Brain microvascular endothelial cell (primary cell): ENCODE measurements at regions not wholly inside any gene's neighbourhood (a gene's known extent, or its start where the extent isn't known, plus 50 kb on each side); places are given as distances from the start of the nearest gene placed in this dataset.
"Not testable (repeated sequence)": the region's sequence is repeated elsewhere in the genome, so short reads cannot be mapped to it uniquely, and the experiment has no call there.

Source experiments
- DNase-seq: peaks from one replicate; pipeline ENCODE4 v3.0.0-alpha.2; 2020
- H3K27ac ChIP-seq: fragments of 250-450 bp; sonication (Bioruptor Pico); 2 replicates; pipeline ENCODE4 v1.5.1; 2020; ENCODE audit warnings: mild to moderate bottlenecking, moderate library complexity
- H3K27me3 ChIP-seq: fragments of 250-450 bp; sonication (Bioruptor Pico); replicated peaks from 2 replicates; pipeline ENCODE4 v1.5.1; 2020; ENCODE audit warnings: mild to moderate bottlenecking
- H3K36me3 ChIP-seq: fragments of 250-450 bp; sonication (Bioruptor Pico); replicated peaks from 2 replicates; pipeline ENCODE4 v1.5.1; 2020; ENCODE audit warnings: mild to moderate bottlenecking
- H3K4me3 ChIP-seq: 2 replicates; pipeline ENCODE4 v1.5.1; 2011; ENCODE audit warnings: low read depth, mild to moderate bottlenecking, control low read depth, low read length, moderate library complexity
- in situ Hi-C: cut with HindIII; loops from 2 replicates; pipeline ENCODE4 v1.10.0; 2017; ENCODE audit warnings: low sequenced_read_pairs, low pct_ligation_motif_present
- TF ChIP-seq, protein P1 (sequence below): IDR thresholded peaks from 2 replicates; pipeline ENCODE4 v1.5.1; 2011; ENCODE audit warnings: low read depth, mild to moderate bottlenecking, moderate library complexity, low read length, control low read depth, inconsistent platforms; ENCODE audit errors: missing control alignments

DNA sequence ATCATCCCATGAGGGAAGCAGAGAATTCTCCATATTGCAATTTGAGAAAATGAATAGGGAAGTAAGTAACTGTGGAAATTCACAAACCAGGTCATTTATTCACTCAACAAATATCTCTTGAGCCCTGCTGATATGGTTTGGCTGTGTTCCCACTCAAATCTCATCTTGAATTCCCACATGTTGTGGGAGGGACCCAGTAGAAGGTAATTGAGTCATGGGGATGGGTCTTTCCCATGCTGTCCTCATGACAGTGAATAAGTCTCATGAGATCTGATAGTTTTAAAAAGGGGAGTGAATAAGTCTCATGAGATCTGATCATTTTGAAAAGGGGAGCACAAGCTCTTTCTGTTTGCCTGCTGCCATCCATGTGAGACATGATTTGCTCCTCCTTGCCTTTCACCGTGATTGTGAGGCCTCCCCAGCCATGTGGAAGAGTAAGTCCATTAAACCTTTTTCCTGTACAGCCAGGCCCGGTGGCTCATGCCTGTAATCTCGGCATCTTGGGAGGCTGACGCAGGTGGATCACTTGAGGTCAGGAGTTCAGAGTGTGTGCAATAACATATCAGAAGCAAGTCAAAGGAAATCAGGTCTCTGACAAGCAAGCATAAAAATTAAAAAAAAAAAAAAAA is 193.2 kb downstream of the NDUFA10 start:
- TF ChIP-seq, protein P1, sequence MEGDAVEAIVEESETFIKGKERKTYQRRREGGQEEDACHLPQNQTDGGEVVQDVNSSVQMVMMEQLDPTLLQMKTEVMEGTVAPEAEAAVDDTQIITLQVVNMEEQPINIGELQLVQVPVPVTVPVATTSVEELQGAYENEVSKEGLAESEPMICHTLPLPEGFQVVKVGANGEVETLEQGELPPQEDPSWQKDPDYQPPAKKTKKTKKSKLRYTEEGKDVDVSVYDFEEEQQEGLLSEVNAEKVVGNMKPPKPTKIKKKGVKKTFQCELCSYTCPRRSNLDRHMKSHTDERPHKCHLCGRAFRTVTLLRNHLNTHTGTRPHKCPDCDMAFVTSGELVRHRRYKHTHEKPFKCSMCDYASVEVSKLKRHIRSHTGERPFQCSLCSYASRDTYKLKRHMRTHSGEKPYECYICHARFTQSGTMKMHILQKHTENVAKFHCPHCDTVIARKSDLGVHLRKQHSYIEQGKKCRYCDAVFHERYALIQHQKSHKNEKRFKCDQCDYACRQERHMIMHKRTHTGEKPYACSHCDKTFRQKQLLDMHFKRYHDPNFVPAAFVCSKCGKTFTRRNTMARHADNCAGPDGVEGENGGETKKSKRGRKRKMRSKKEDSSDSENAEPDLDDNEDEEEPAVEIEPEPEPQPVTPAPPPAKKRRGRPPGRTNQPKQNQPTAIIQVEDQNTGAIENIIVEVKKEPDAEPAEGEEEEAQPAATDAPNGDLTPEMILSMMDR = no peak
- no peak for DNase-seq
- Histone ChIP-seq H3K36me3 (no peaks in the 10 kb centered on the region), H3K27ac (no peak overlapping the region), H3K4me3 (no peak overlapping the region), H3K27me3 (no peaks in the 10 kb centered on the region)
- in situ Hi-C loops = no loop called here

DNA sequence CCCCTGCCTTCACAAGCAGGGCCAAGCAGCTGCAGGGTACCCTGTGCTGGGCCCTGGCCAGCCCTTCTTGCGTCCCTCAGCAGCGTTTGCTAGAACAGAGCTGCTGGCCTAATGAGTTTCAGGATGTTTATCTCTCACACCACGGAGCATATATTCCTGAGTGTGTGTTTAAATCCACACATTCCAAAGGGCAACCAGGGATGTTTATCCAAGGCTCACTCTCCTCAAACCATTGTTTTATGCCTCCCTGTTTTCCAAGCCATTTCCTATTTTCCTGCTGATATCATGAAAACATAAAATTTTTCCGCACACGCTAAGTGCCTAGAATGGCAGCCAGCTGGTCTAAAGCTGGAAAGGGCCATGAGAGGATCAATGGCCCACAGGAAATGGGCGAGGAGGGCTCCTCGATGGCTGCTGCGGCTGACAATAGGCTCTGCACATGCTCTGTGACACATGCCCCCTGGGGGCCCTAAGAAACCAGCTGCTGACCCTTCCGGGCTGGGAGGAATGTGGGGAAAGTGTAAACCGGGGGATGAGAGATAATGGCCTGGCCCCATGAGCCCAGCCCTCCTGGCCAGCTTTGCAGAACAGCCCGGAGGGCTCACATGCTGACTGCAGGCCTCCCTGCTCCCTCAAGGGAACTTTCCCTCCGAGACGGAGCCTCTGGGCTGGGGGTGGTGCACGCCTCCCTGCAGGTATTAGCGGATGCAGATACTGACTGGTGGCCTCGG is 194.0 kb downstream of the NDUFA10 start:
- DNase-seq = no peak
- Histone ChIP-seq H3K27me3 (no peaks in the 10 kb centered on the region), H3K27ac (no peak overlapping the region), H3K4me3 (no peak overlapping the region), H3K36me3 (no peaks in the 10 kb centered on the region)
- TF ChIP-seq, protein P1 = no peak
- in situ Hi-C loops = no loop called here

DNA sequence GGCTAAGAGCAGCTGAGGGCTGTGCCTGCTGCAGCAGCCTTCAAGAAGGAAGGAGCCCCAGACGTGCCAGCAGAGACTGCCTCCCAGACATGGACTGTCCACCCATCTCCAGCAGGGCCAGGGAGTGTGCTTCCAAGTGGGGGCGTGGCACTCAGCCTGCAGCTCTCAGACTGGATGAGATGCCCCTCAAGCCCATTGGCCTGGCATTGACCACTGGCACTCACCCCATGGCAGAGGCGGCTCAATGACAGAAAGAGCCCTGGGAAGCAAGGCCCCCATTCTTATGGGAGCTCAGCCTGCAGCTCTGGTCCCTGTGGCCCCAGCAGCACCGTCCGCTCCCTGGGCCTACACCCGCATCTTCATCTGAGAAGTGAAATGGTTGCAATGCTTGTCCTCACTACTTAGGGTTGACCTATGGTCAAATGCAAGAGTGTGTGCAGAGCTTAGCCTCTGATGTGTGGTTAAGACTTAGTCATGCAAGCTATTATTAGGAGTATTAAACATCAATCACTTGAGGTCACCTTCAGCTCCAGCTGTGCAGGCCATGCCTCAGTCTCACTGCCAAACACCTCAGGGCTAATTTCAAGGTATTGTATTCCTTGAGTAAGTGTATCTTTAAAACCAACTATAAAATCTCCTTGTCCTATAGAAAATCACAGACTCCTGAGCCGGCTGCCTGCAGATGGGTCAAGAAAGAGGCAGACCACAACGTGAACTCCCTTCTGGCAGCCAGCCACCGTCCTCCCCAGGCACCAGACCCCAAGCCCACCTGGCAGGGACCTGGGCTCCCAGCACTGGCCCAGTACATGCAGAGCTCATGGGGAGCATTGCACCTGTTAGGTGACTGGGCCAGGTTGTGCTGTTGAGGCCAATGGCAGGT is 194.8 kb downstream of the NDUFA10 start:
- DNase-seq = no peak
- Histone ChIP-seq H3K27ac (no peak overlapping the region), H3K36me3 (no peaks in the 10 kb centered on the region), H3K27me3 (no peaks in the 10 kb centered on the region), H3K4me3 (no peak overlapping the region)
- in situ Hi-C loops = no loop called here
- TF ChIP-seq, protein P1 = no peak

DNA sequence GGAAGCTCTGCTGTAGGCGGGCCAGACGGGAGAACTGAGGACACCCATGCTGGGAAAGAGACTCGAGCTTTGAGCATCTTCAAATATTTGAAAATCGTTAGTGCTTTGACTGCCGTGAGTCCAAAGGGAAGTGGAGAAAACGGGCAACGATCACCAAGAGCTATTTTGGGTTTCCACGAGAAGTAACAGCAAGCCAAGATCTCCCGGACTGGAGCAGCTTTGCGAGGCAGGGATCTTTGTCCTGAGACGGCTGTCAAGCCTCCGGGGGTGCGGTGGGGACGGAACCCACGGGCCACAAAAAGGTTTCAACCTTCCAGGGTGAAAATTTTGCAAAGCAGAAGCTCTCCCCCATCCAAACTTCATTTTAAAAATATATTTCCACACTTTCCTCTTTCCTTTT is 195.8 kb downstream of the NDUFA10 start:
- TF ChIP-seq, protein P1 = no peak

DNA sequence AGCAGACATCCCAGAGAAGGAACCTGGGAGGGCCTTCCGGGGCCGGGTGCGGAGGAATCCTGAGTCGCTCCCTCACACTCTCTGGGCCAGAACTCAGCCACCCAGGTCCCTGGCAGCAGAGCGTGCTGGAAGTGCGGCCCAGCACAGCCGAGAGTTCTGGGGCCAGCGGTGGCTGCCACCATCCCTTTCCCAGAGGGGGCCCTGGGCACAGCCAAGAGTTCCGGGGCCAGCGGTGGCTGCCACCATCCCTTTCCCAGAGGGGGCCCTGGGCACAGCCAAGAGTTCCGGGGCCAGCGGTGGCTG is 196.2 kb downstream of the NDUFA10 start:
- H3K36me3 ChIP-seq, H3K27me3 ChIP-seq, in situ Hi-C loops, H3K4me3 ChIP-seq, DNase-seq, H3K27ac ChIP-seq: not testable (repeated sequence)

More for the DNA sequence above, 195.8 kb downstream of the NDUFA10 start:
- H3K27me3 ChIP-seq = no peaks in the 10 kb centered on the region
- no peak overlapping the region for H3K4me3 ChIP-seq
- no peak for DNase-seq
- in situ Hi-C loops = no loop called here
- H3K36me3 ChIP-seq = no peaks in the 10 kb centered on the region
- H3K27ac ChIP-seq = no peak overlapping the region
